ENCODE measurements at regions not wholly inside any gene's neighbourhood (a gene's known extent, or its start where the extent isn't known, plus 50 kb on each side); places are given as distances from the start of the nearest gene placed in this dataset.

DNA sequence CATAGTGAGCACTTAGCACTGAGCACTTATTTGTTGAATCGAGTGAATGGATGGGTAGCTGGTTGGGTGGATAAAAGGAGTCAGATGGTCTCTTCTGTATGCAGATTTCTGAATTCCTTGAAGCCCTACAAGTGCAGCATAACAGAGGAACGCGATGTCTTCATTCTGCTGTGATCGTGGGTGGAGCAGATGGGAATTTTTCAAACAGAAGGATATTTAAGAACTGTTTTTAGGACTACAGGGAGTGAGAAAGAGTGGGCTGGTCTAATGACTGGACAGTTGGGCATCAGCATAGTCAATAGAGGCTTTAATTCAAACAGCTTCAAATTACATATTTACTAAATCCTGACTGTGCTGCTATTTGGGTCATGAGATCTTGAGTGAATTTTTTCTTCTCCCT lies 253.2 kb downstream of the CEMIP2 start:
- TF ChIP-seq, protein P1, sequence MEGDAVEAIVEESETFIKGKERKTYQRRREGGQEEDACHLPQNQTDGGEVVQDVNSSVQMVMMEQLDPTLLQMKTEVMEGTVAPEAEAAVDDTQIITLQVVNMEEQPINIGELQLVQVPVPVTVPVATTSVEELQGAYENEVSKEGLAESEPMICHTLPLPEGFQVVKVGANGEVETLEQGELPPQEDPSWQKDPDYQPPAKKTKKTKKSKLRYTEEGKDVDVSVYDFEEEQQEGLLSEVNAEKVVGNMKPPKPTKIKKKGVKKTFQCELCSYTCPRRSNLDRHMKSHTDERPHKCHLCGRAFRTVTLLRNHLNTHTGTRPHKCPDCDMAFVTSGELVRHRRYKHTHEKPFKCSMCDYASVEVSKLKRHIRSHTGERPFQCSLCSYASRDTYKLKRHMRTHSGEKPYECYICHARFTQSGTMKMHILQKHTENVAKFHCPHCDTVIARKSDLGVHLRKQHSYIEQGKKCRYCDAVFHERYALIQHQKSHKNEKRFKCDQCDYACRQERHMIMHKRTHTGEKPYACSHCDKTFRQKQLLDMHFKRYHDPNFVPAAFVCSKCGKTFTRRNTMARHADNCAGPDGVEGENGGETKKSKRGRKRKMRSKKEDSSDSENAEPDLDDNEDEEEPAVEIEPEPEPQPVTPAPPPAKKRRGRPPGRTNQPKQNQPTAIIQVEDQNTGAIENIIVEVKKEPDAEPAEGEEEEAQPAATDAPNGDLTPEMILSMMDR (IDR thresholded peaks at IDR 0.05), result no peak
- no peak for TF ChIP-seq POLR2A (IDR thresholded peaks at IDR 0.05)
